Stimulated activated CD8-positive, alpha-beta memory T cell treated with anti-CD3 and anti-CD28 coated beads, Interleukin-4, amount 100 ng/mL, for 48 hours (primary cell): ENCODE measurements at regions not wholly inside any gene's neighbourhood (a gene's known extent, or its start where the extent isn't known, plus 50 kb on each side); places are given as distances from the start of the nearest gene placed in this dataset.

ENCODE experiments used
- DNase-seq: peaks from one replicate; pipeline ENCODE4 v3.0.0-alpha.2; 2020

GRCh38 chr22:27022896-27023361, 365.5 kb downstream of the MIAT start:
- no peak for DNase-seq

GRCh38 chr22:27023591-27023990, 366.2 kb downstream of the MIAT start:
- DNase-seq = no peak

GRCh38 chr22:27024982-27025381, 367.6 kb downstream of the MIAT start:
- no peak for DNase-seq

- DNase-seq = no peak
These were observed 370.7 kb downstream of the MIAT start for GRCh38 chr22:27028093-27028492.

GRCh38 chr22:27029584-27030130, 372.3 kb downstream of the MIAT start:
- no peak for DNase-seq

- no peak for DNase-seq
These were observed 374.8 kb downstream of the MIAT start for GRCh38 chr22:27032091-27032761.

GRCh38 chr22:27041745-27042310, 384.4 kb downstream of the MIAT start:
- no peak for DNase-seq

GRCh38 chr22:27043262-27043661, 385.9 kb downstream of the MIAT start:
- no peak for DNase-seq

GRCh38 chr22:27045103-27045947, 387.9 kb downstream of the MIAT start:
- DNase-seq = no peak

GRCh38 chr22:27046086-27046485, 388.7 kb downstream of the MIAT start:
- no peak for DNase-seq

- no peak for DNase-seq
These were observed 389.2 kb downstream of the MIAT start for GRCh38 chr22:27046603-27047002.

GRCh38 chr22:27050771-27051170, 393.4 kb downstream of the MIAT start:
- no peak for DNase-seq

GRCh38 chr22:27051407-27051806, 394.0 kb downstream of the MIAT start:
- no peak for DNase-seq

GRCh38 chr22:27057717-27058116, 400.3 kb downstream of the MIAT start:
- DNase-seq = no peak

GRCh38 chr22:27060190-27060589, 402.8 kb downstream of the MIAT start:
- no peak for DNase-seq

GRCh38 chr22:27062910-27063309, 405.5 kb downstream of the MIAT start:
- no peak for DNase-seq

GRCh38 chr22:27063406-27063805, 406.0 kb downstream of the MIAT start:
- DNase-seq = no peak

GRCh38 chr22:27063841-27064240, 406.5 kb downstream of the MIAT start:
- no peak for DNase-seq

GRCh38 chr22:27064386-27064785, 407.0 kb downstream of the MIAT start:
- no peak for DNase-seq

- DNase-seq = no peak
These were observed 407.9 kb downstream of the MIAT start for GRCh38 chr22:27065279-27065678.

GRCh38 chr22:27066856-27067255, 409.5 kb downstream of the MIAT start:
- no peak for DNase-seq

GRCh38 chr22:27068121-27068520, 410.7 kb downstream of the MIAT start:
- DNase-seq = no peak

- DNase-seq = no peak
These were observed 413.2 kb downstream of the MIAT start for GRCh38 chr22:27070594-27070993.
